PFSK-1 (cell line): ENCODE measurements at regions not wholly inside any gene's neighbourhood (a gene's known extent, or its start where the extent isn't known, plus 50 kb on each side); places are given as distances from the start of the nearest gene placed in this dataset.

Source experiments
- REST ChIP-seq, 2 experiments: IDR thresholded peaks; 2 replicates each; pipeline versions ENCODE4 v1.6.1 to v1.8.0; 2011 to 2012; ENCODE audit warnings: low read depth in 2 of 2, low read length in 2 of 2, control low read depth in 1 of 2, inconsistent platforms in 1 of 2, mild to moderate bottlenecking in 1 of 2, moderate library complexity in 1 of 2; ENCODE audit not compliant: insufficient read depth in 1 of 2
- SIN3A ChIP-seq: IDR thresholded peaks from 2 replicates; pipeline ENCODE4 v1.6.1; 2012; ENCODE audit warnings: mild to moderate bottlenecking, low read length, moderate library complexity, borderline replicate concordance; ENCODE audit not compliant: insufficient read depth
- TAF1 ChIP-seq: IDR thresholded peaks from 2 replicates; pipeline ENCODE4 v1.6.1; 2012; ENCODE audit warnings: low read length, control low read depth, borderline replicate concordance; ENCODE audit not compliant: insufficient read depth

GRCh38 chr4:98754736-98755135 lies 96.3 kb upstream of the TSPAN5 start:
- TF ChIP-seq TAF1: no peak
- no peak for TF ChIP-seq SIN3A
- no peak for TF ChIP-seq REST (IDR thresholded peaks at IDR 0.05; ENCODE audit: insufficient read depth in 1 of 2, low read depth in 2 of 2, low read length in 2 of 2)
